Activated CD4-positive, alpha-beta T cell treated with anti-CD3 and anti-CD28 coated beads, Interleukin-2, amount 50 U/mL, for 48 hours (primary cell): ENCODE measurements at regions not wholly inside any gene's neighbourhood (a gene's known extent, or its start where the extent isn't known, plus 50 kb on each side); places are given as distances from the start of the nearest gene placed in this dataset.

Source experiments
- DNase-seq, 2 experiments: peaks; one replicate each; pipeline ENCODE4 v3.0.0-alpha.2; 2020

DNA sequence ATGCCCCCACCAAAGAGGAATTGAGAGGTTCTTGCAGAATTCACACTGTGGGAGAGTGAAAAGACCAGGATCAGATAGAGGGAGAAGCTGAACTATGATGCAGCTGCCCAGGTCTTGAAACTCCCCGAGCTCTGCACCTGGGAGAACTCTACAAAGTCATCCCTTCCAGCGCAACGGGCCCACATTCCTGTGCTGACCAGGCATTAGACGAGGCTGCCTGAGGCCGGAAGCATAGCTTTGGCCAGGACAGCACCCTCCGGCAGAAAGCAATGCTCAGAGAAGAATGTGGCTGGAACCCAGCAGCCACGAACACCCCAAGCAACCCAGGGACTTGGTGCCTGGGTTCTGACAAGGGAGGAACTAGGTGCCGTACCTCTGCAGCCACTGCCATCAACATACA, 281.5 kb upstream of the CDH4 start:
- no peak for DNase-seq

DNA sequence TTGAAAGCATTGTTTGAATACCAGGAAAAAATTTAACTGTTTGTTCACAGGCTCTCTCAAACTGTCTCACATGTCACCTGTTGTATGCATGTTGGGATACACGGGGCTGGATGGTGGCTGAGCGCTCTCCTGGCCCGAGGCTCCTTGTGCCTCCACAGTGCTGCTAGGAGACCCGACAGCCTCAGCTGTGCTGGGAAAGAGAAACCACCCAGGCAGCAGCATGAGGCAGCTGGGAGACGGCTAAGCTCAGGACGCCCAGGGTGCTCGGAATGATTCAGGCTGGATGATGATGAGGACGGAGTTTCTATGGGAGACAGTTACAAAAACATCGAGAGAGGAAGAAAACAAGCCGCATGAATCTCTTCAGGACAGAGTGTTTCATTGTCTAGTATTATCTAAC, 278.0 kb upstream of the CDH4 start:
- no peak for DNase-seq

DNA sequence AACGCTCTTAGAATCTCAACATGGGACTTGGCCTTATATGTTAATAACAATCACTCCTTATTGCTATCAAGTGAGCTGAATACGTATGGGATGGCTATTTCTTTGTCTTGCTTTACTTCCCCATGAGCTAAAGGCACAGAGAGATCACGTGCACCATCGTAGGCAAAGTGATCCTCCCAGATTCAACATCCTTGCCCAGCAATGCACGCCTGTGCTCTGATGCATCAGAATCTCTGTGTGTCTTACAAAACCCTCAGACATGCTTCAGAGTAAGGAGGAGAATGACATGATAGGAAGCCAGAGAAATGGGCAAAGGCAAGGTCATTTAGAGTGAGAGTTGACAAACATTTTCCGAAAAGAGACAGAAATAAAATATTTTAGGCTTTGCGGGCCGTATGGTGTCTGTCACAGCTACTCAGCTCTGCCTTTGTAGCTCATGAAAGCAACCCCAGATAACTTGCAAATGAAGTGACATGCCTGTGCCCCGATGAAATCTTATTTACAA, 277.6 kb upstream of the CDH4 start:
- DNase-seq = no peak

DNA sequence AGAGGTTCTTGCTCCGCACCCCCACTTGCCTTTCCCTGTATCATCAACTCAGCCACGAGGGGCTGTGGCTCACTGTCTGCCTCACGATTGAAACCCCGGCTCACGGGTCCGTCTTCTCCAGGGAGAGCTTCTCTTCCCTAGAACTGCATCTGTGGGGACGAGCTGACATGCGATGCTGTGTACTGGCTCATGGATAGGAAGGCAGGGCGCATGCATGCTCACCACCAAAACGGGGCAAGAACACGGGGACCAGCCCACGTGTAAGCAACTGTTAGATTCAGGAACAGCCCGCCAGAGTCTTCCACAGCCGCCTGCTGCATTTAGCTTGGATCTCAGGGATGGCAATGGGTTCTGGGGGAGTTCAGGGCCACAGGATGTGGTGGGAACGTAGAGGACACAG, 275.9 kb upstream of the CDH4 start:
- no peak for DNase-seq

DNA sequence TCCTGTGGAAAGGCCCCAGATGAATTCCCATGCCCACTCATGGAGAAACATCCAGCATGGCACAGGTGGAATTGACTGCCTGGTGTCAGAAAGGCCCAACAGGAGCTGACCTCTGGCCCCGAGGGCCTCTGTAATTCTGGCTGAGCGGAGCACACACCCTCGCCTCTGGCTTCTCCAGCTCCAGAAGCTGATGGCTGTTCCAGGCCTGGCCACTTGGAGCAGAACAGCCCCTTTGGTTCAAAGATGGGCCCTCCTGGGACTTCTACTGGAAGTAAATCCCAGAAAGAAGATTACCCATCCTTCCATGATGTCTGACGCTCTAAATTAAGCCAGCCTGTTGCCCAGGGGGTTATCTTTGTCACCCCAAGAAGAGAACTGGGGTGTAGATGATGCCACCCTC, 275.1 kb upstream of the CDH4 start:
- DNase-seq = no peak

DNA sequence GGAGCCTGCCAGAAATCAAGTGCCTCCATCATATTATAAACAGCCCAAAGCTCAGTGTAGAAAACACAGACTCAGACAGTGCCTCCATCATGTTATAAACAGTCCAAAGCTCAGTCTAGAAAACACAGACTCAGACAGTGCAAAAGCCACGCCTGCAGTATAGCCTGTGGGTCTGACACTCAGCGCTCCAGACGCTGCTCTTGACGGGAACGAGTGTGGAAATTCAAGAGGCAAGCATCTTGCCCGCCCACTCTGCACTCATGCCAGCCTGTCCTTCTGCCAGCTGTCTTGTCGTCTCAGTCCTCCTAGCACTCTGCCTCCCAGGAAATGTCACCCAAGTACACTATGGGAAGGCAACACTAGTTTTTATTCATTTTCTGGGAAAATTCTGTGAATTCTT, 274.2 kb upstream of the CDH4 start:
- DNase-seq = no peak

DNA sequence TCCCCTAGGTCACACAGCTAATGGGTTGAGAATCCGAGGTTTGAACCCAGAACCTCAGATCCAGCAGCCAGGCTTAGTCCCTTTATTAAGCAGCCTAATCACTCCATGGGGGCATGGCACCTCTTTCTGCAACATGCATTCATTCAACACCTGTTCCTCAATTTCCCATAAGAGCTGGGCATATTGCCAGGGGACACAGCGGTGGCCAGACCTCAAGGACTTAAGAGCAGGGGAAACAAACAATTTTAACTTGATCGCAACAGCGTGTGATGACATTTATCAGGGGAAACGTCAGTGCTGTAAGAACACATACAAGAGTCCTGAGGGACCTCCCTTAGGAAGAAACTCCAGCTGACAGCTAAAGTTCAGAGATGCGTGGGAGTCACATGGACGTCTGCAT, 267.4 kb upstream of the CDH4 start:
- no peak for DNase-seq

DNA sequence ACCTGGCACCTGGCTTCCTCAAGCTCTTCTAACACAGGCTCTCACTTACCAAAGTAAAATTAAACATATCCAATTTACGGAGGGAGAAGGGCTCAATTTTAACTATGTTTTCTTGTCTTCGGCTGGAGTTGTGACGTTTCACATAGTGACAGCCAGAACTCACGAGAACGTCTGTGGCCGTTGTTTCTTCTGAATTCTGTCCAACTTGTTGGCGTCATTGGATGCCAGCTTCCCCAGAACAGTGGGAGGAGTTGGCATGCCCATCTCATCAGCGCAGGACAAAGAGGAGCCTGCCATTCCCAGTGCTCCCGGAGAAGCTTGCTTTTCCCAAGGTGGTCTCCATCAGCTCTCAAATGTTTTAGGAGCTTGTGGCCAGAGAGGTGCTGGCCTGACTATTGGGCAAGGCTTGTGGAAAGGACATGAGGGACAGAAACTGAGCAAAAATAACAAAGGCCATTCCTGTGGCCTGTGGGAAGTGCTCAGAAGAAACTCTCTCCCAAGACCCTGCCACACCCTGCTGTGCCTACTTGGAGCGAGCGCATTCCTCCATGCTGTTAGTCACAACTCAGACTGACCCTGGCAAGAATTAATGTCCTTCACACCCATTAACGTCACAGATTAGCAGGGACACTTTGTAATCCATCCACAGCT, 265.4 kb upstream of the CDH4 start:
- DNase-seq = no peak

DNA sequence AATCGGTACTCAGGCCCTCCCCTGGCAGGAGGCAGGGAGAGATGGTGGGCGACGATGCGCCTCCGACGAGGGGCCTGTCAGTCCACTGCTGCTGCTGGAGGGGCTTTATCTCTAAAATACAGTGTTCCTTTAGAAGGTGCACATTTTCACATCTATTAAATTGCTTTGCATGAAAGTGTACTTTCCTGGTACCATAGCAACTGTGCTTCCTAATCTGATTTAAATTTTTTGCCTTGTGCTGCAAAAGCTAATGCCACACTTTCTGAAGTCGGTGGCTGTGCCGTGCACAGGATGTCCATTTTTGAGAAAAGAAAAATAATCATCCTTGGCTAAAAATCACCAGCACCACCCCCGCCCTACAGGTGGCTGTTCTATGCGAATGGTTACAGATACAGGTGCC, 262.0 kb upstream of the CDH4 start:
- DNase-seq = no peak

DNA sequence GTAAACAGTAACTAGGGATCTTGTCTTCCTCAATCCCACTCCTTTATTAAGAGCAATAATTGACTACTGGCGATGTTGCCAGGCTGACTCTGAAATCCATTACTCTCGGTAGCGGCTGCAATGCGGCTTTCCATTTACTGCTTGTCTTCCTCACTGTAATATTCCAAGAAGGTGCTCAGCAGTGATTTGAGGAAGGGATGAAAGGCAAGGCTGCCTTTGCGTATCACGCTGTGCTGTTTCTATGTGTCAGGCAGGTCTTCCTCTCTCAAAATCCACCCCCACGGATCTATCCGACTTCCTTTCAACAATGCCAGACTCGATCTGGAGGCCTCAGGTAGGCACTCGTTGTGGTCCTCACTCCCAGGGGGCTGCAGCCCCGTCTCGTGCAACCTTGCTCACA, 261.4 kb upstream of the CDH4 start:
- no peak for DNase-seq

DNA sequence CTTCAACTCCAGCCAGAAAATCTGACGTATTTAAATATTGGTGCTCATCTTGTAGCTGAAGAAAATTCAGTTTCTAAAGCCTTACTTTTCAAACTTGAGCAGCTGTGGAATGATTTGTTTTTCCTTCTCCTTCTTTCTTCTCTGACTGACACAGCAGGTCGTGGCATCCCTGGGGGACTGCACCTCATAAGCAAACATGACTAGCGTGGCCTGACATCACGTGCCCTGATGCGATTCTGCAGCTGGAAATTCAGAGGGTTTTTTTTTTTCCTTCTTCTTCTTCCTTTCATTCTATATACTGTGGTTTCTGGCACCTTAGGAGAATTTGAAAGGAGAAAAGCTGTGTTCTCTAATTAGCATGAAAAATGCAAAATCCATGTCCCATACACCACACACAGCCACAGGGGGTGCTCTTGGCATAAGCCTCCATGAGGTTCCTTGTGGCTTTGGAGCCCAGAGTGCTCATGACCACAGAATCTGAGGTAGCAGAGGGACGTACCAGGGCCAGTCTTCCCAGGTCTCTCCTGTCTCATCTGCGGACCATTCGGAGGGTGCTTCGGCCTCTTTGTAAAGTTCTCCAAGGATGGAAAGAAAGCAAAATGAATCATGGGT, 258.5 kb upstream of the CDH4 start:
- DNase-seq = no peak

DNA sequence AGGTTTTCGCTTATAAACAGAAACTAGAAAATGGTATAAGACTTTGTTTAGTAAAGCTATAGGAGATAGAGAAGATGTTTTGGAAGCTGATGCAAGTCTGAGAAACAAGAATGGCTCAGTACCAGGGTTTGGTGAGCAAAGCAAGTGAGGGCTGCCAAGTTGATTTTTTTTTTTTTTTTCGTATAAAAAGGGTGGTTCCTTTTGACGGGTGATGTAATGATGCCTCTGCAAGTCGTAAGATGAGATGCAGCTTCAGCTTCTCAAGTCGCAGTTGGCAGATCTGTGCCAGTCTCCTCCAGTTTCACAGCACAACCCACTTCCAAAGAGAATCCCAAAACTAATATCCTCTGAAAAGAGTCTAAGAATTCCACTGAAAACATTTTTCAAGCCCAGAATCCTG, 252.8 kb upstream of the CDH4 start:
- DNase-seq = no peak

DNA sequence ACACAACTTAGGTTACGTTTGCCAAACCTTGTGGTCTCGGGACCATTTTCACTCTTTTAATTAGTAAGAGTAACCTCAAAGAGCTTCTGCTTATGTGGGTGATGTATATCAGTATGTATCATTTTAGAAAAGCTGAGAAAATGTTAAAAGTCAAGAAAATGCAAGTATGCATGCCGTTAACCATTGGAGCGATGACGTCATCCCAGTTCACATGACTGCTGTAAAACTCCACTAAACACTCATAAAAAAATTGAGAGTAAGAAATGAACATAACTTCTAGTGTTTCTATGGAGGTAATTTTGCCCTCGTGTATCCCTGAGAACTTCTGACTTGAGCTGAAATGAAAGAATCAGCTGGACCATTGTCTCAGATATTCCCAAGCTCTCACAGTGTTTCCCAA, 250.0 kb upstream of the CDH4 start:
- no peak for DNase-seq

DNA sequence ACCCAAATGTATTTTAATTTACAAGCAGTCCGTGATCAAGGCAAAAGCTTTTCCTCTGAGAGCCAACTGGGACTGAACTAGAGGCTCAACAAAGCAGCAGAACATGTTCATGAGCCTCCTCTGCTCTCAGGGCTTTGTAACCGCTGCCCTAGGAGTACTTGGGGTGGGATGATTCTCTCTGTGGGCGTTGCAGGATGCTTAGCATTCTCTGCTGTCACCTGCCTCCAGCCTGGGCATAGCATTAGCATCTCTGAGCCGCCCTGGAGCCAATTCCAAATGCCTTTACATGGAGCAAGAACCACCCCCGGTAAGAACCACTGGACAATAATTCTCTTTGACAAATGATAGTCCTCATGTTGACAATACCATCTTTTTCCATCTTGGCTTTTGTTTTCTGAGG, 237.6 kb upstream of the CDH4 start:
- no peak for DNase-seq

DNA sequence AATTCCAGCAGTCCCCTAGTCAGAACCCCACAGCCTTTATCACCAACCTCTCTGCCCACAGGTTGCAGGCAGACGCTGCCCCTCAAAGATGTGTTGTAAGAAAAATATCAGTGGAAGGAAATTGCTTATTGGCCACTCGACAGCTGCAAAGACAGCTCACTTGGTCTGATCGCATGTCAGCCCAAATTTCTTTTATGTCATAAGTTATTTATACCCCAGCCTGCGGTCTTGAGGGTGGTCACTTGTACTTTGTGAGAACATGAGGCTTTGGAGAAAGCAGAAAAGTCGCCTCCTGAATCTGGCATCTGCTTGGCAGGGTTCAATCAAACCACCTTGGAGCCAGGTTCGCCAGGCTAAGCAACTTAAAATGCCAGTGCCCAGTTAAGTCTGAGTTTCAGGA, 236.5 kb upstream of the CDH4 start:
- DNase-seq = no peak

DNA sequence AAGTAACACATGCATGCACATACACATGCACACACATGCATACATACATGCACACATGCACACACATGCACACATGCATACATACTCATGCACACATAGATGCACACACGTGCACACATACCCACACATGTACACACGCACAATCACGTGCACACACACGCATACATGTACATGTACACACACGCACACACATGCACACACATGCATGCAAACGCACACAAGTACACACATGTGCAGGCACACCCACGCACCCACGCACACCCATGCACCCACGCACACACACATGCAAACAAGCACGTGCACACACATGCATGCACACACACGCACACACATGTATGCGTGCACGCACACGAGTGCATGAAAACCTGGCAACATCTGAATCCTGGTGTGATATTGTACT, 232.7 kb upstream of the CDH4 start:
- no peak for DNase-seq

DNA sequence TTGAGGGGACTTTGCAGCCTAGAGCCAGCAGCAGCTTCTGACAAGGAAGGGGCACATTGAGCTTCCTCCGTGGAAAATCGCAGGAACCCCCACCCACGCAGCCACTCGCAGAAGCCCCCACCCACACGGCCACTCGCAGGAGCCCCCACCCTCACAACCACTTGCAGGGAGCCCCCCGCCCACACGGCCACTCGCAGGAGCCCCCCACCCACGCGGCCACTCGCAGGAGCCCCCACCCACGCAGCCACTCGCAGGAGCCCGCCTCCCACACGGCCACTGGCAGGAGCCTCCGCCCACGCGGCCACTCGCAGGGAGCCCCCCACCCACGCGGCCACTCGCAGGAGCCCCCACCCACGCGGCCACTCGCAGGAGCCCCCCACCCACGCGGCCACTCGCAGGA, 228.4 kb upstream of the CDH4 start:
- DNase-seq = no peak

DNA sequence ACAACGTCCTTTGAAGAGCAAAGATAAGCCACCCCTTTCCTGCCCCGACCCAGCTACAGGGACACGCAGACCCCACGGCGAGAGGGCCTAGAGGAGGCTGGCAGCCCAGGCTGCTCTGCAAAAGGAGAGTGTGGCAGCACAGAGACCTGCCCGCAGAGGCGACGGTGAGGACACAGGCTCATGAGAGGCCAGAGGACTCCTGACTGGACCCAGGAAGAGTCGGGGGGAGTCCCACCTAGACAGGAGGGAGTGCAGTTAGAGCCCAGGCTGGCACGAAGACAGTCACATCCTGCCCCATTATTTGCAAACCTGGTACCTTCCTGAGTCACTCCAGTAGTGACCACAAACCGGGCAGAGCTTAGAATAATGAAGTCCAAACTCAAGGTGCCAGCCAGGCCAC, 227.7 kb upstream of the CDH4 start:
- no peak for DNase-seq

DNA sequence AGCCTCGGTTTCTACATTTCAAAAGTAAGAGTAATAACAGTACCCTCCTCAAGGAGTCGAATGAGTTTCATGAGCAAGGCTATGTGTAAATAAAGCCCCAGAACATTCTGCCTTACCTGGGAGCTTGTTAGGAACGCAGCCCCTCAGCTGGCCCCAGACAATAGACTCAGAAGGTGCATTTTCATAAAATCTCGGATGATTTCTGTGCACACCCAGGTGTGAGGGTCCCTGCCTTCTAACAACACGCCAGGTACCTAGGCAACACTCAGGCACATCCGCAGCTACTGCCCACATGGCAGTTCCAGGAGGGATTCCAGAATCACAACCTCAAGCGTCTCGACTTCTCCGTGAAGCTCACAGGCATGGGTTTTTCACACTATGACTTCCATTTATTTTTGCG, 226.5 kb upstream of the CDH4 start:
- no peak for DNase-seq

DNA sequence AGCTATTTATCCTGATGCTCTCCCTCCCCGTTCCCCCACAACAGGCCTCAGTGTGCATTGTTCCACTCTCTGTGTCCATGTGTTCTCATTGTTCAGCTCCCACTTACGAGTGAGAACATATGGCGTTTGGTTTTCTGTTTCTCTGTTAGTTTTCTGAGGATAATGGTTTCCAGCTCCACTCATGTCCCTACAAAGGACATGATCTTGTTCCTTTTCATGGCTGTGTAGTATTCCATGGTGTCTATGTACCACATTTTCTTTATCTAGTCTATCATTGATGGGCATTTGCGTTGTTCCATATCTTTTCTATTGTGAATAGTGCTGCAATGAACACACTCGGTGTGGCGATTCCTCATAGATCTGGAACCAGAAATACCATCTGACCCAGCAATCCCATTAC, 225.9 kb upstream of the CDH4 start:
- no peak for DNase-seq

DNA sequence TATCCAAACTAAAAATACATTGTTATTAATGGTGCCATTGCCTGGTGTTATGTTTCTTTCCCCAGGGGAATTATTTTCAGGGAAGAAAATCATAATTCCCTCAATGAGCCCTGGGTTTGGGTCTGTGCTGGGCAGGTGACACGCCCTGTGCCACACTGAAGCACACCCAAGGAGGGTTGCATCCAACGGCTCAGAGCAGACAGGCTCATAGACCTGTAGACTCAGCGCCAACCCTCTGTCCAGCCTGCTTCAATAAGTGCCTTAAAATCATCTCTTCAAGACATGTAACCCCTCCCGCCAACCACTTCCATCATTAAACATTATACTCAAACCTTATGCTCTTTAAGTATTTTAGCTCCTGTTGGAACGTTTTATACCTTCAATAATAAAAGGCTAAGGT, 225.3 kb upstream of the CDH4 start:
- no peak for DNase-seq

DNA sequence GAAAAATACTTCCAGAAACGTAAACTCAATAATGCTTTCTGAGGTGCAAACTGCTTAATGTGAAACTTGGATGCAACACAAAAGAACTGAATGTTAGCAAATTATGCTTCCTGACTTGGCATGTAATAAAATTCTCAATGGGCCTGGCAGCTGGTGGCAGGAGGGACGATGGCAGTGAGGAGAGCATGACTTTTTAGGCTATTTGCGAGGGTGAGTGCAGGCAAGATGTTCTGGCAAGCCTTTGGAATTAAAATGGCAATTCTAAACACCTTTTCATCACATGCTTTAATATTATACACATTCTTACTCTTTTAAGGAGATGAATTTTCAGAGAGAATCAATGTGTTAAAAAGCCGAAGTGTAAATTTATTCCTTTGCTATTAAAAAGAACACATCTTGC, 224.8 kb upstream of the CDH4 start:
- DNase-seq = no peak

DNA sequence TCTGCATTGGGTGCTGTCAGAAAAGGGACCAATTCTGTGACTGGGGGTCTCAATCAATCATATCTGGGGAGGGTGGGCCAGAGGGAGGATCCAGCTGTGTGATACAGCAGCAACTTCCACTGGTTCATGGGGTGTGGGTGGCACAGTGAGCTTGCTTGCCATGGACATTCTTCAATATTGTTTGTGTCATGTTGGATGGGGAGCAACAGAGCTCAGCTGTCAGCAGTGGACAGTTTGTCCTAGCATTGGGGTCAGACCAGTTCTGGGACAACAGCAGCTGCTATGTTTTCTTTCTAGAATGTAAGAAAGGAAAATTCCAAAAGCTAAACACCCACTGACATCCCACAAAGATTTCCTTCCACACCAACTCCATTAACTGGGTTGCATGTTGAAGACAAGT, 221.9 kb upstream of the CDH4 start:
- DNase-seq = no peak

DNA sequence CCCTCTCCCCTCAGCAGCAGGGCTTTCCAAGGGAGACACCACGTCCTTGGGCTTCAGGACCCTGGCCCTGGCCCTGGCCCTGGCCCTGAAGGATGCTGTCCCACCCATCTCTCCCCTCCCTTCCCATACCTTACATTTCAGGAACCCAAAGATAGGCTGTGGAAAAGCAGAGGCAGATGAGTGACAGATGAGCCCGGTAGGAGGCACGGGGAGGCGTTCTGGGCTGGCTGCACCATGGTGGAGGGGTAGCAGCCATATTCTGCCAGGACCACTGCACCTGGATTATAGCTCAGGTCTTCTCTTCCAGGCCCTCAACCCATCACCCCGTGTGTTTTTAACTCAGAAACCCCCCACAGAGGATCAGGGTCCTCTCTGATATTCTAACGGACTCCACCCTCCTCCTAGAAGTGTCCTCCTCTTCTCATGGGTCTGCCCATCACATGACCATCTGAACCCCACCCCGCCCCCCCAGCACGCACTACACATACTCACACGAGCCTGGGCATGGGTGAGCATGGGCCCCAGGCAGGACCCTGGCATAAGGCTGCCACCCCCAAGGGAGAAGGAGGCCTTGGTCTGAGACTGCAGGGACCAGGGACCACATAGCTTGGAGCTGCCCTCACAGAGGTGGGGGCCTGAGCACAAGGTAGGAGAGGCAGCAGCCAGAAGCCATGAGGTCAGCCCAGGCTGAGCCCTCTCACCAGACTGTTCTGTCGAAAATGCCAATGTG, 220.8 kb upstream of the CDH4 start:
- no peak for DNase-seq

DNA sequence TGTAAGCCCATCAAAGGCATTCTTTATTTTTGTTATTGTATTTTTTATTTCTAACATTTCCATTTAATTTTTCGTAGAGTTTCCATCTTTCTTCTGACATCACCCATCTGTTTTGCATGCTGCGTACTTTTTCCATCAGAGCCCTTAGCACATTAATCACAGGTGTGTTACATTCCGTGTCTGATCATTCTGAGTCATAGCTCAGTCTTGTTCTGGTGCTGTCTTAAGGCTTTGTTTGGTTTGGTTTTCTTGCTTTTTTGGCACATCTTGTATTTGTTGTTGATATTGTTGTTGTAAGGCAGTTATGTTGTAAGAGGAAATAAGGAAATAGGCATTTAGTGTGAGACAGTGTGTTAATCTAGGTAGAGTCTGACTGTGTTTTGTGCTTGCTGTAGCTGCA, 214.6 kb upstream of the CDH4 start:
- no peak for DNase-seq
